ENCODE measurements at regions not wholly inside any gene's neighbourhood (a gene's known extent, or its start where the extent isn't known, plus 50 kb on each side); places are given as distances from the start of the nearest gene placed in this dataset.

DNA sequence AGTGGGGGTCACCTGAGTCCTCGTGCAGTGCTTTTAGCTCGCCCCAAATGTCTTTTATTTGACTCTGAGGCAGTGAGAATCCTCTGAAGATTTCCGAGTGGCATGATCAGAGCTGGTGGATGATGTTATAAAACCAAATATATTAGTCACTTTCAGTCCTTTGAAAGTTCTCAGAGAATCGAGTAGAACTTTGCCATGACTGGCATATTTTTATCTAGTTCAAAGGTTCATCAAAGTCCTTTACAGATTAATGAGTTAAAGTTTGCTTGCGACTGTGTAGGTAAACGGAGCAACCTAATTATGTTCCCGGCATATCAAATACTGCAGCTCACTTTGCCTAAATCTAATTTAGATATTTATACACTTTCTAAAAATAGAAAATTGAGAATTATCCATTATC is 498.5 kb upstream of the NOX3 start:
- BruUV-seq (replicated peaks), result no TSS peak
- no peak overlapping the region for H3K4me2 ChIP-seq (ENCODE audit: low read length)
- no peak overlapping the region for H2AFZ ChIP-seq (ENCODE audit: low read length)
- no peak overlapping the region for H3K4me3 ChIP-seq (ENCODE audit: low read depth, low read length, poor library complexity, severe bottlenecking)
- no peak for DNase-seq (ENCODE audit: low spot score)
- H3K9me2 ChIP-seq (ENCODE audit: insufficient read depth, low read length), result no peaks in the 10 kb centered on the region
- CTCF ChIA-PET (ENCODE audit: unreplicated experiment), result no interaction called here
- POLR2A ChIA-PET, result interaction anchor here (0.8 kb wide), 1 partner anchor 13 kb away, joined by 3 read pairs; no protein-coding TSS in a partner anchor
- H3K79me2 ChIP-seq (ENCODE audit: insufficient read depth, low read depth, low read length), result no peaks in the 10 kb centered on the region
- intact Hi-C loops (cut with micrococcal nuclease; ENCODE audit: unreplicated experiment), result no loop called here
- no peaks in the 10 kb centered on the region for H3K4me1 ChIP-seq (ENCODE audit: insufficient read depth, low read length, poor library complexity, severe bottlenecking)
- no peak for TF ChIP-seq EZH2phosphoT487 (IDR thresholded peaks at IDR 0.05; ENCODE audit: borderline replicate concordance, low read depth, low read length)
- TF ChIP-seq, protein P1, sequence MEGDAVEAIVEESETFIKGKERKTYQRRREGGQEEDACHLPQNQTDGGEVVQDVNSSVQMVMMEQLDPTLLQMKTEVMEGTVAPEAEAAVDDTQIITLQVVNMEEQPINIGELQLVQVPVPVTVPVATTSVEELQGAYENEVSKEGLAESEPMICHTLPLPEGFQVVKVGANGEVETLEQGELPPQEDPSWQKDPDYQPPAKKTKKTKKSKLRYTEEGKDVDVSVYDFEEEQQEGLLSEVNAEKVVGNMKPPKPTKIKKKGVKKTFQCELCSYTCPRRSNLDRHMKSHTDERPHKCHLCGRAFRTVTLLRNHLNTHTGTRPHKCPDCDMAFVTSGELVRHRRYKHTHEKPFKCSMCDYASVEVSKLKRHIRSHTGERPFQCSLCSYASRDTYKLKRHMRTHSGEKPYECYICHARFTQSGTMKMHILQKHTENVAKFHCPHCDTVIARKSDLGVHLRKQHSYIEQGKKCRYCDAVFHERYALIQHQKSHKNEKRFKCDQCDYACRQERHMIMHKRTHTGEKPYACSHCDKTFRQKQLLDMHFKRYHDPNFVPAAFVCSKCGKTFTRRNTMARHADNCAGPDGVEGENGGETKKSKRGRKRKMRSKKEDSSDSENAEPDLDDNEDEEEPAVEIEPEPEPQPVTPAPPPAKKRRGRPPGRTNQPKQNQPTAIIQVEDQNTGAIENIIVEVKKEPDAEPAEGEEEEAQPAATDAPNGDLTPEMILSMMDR (conservative IDR thresholded peaks at IDR 0.05; ENCODE audit: low read length), result no peak
- no peaks in the 10 kb centered on the region for H3K36me3 ChIP-seq (ENCODE audit: insufficient read depth, low read length)
- no peaks in the 10 kb centered on the region for H4K20me1 ChIP-seq (ENCODE audit: insufficient read depth, low read length)
- H3K27ac ChIP-seq (ENCODE audit: low read depth, low read length, poor library complexity, severe bottlenecking), result no peak overlapping the region
- no peaks in the 10 kb centered on the region for H3K9me3 ChIP-seq (ENCODE audit: low read length)

DNA sequence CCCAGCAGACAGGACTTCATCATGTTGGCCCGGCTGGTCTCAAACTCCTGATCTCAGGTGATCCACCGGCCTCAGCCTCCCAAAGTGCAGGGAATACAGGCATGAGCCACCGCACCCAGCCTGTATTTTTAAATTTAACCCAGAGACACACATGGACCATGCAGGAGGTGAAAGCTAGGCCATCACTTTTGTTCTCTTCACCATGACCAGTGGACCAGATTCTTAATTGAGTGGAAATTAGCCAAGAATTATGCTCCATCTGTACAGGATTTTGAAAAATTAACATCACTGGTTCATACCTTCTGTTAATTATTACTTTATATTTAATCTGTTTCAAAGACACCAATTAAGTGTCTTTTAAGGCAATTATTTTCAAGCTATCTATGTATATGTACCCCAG is 493.6 kb upstream of the NOX3 start:
- DNase-seq (ENCODE audit: low spot score), result no peak
- H3K9me2 ChIP-seq (ENCODE audit: insufficient read depth, low read length), result no peaks in the 10 kb centered on the region
- BruUV-seq (replicated peaks), result no TSS peak
- no peak overlapping the region for H3K4me2 ChIP-seq (ENCODE audit: low read length)
- H3K36me3 ChIP-seq (ENCODE audit: insufficient read depth, low read length), result no peaks in the 10 kb centered on the region
- POLR2A ChIA-PET, result no interaction called here
- CTCF ChIA-PET (ENCODE audit: unreplicated experiment), result no interaction called here
- H3K9me3 ChIP-seq (ENCODE audit: low read length), result 0 out of 2 replicates have a peak, but pooled peaks cover 3% of the 10 kb centered on the region
- TF ChIP-seq EZH2phosphoT487 (IDR thresholded peaks at IDR 0.05; ENCODE audit: borderline replicate concordance, low read depth, low read length), result no peak
- TF ChIP-seq, protein P1 (conservative IDR thresholded peaks at IDR 0.05; ENCODE audit: low read length), result no peak
- intact Hi-C loops (cut with micrococcal nuclease; ENCODE audit: unreplicated experiment), result no loop called here
- H3K27ac ChIP-seq (ENCODE audit: low read depth, low read length, poor library complexity, severe bottlenecking), result no peak overlapping the region
- H3K4me3 ChIP-seq (ENCODE audit: low read depth, low read length, poor library complexity, severe bottlenecking), result no peak overlapping the region
- no peaks in the 10 kb centered on the region for H4K20me1 ChIP-seq (ENCODE audit: insufficient read depth, low read length)
- H3K79me2 ChIP-seq (ENCODE audit: insufficient read depth, low read depth, low read length), result no peaks in the 10 kb centered on the region
- H3K4me1 ChIP-seq (ENCODE audit: insufficient read depth, low read length, poor library complexity, severe bottlenecking), result no peaks in the 10 kb centered on the region
- no peak overlapping the region for H2AFZ ChIP-seq (ENCODE audit: low read length)

DNA sequence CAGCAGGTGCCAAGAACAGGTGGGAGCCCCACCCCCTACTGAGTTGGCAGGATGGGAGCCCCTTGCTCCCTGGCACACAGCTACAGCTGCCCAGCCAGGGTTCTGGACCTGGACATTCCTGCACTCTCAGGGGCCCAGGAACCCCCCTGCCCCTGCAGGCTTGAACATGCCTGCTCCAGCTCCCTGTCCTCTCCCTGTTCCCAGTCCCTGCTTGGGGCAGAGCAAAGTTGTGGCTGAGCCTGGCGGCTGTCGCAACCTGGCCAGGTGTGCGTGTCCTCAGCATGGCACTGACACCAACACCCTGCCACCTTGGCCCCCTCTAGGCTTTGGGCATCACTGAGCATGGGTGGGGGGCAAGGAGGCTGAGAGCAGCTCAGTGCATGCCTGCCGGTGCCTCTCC is 491.2 kb upstream of the NOX3 start:
- ChIA-PET POLR2A (no interaction called here), CTCF (ENCODE audit: unreplicated experiment) (no interaction called here)
- Histone ChIP-seq H2AFZ (ENCODE audit: low read length) (no peak overlapping the region), H4K20me1 (ENCODE audit: insufficient read depth, low read length) (no peaks in the 10 kb centered on the region), H3K9me3 (ENCODE audit: low read length) (0 out of 2 replicates have a peak, but pooled peaks cover 3% of the 10 kb centered on the region), H3K4me2 (ENCODE audit: low read length) (no peak overlapping the region), H3K36me3 (ENCODE audit: insufficient read depth, low read length) (no peaks in the 10 kb centered on the region), H3K27ac (ENCODE audit: low read depth, low read length, poor library complexity, severe bottlenecking) (no peak overlapping the region), H3K4me1 (ENCODE audit: insufficient read depth, low read length, poor library complexity, severe bottlenecking) (no peaks in the 10 kb centered on the region), H3K9me2 (ENCODE audit: insufficient read depth, low read length) (no peaks in the 10 kb centered on the region), H3K4me3 (ENCODE audit: low read depth, low read length, poor library complexity, severe bottlenecking) (no peak overlapping the region), H3K79me2 (ENCODE audit: insufficient read depth, low read depth, low read length) (no peaks in the 10 kb centered on the region)
- BruUV-seq (replicated peaks), result no TSS peak
- TF ChIP-seq, protein P1 (conservative IDR thresholded peaks at IDR 0.05; ENCODE audit: low read length), result no peak
- no peak for TF ChIP-seq EZH2phosphoT487 (IDR thresholded peaks at IDR 0.05; ENCODE audit: borderline replicate concordance, low read depth, low read length)
- no peak for DNase-seq (ENCODE audit: low spot score)
- intact Hi-C loops (cut with micrococcal nuclease; ENCODE audit: unreplicated experiment), result no loop called here

All from OCI-LY7 (cell line).